ENCODE measurements at regions not wholly inside any gene's neighbourhood (a gene's known extent, or its start where the extent isn't known, plus 50 kb on each side); places are given as distances from the start of the nearest gene placed in this dataset.

- no peak for DNase-seq
These were observed 109.3 kb downstream of the EN1 start for GRCh38 chr2:118738106-118738505.

GRCh38 chr2:118737684-118738083 lies 109.8 kb downstream of the EN1 start:
- no peak for DNase-seq

DNA sequence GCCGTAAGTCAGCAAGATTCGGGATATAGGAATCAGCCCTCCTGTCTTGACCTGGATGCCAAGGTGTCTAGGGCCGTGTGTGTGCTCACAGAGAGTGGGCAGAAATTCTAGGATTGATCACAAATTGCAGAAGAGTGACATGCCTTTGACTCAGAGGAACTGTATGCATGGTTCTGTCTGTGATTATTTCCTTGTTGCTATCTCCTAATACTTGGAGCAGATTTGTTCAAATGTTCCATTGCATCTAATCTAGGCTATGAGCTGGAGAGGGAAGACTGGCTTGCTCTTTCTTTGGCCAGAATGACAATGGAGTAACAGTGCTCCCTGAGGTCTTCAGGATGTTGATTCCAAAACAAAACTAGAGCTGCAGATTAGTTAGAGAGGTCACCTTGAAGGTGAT lies 115.0 kb downstream of the EN1 start:
- DNase-seq: no peak

DNA sequence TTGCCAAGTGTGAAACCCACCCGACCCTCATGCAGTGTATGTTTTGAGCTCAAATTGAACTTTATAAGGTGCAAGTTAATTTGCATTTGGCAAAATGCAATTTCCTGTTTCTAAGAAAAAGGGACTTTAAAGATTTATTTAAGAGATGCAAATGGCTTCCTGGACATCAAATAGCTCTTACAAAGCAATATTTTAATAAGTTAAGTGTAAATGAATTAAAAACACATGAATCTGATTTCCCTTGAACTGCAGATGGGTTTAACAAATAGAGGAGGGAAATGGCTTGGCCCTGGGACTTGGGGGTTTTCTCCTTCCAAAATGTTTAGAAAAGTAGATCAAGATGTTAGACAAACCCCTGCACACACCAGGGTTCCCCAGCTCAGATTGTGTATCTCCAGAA lies 116.0 kb downstream of the EN1 start:
- DNase-seq: no peak

- DNase-seq: no peak
These were observed 117.0 kb downstream of the EN1 start for GRCh38 chr2:118730405-118730804.

DNA sequence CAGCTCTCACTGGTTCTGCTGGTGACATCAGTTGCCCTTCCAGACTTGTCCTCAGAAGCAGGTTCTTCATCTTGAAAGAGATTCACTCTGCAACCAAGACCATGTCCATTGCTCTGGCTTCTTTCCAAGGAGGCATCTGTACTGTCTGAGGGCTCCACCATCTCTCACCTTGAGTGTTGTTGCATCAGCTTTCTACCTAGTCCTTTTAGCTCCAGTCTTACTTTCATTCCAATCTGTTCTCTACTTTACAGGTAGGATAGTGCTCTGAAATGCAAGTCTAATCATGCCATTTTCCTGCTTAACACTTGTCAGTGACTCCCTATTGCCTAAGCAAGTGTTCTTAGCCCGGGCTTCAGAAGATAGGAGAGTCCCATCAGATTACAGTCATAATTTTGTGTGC lies 117.7 kb downstream of the EN1 start:
- no peak for DNase-seq

DNA sequence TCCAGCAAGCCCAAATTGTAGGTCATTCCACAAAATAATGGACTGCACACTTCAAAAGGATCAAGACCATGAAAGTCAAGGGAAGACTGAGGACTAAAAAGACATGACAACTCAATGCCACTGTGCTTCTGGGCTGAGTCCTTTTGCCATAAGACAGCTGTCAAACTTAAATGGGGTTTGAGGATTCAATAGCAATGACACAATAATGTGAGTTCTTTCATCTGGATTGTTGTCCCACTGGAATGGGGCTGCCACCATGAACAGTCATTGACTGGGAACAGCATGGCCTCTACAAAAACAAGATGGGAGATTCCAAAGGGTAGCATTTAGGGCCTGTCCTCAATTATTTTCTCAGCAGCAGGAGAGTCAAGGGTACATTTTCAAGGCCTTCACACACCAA lies 118.5 kb downstream of the EN1 start:
- DNase-seq: no peak

- DNase-seq: no peak
These were observed 120.6 kb downstream of the EN1 start for GRCh38 chr2:118726821-118727220.

- DNase-seq: no peak
These were observed 124.1 kb downstream of the EN1 start for GRCh38 chr2:118723394-118723793.

DNA sequence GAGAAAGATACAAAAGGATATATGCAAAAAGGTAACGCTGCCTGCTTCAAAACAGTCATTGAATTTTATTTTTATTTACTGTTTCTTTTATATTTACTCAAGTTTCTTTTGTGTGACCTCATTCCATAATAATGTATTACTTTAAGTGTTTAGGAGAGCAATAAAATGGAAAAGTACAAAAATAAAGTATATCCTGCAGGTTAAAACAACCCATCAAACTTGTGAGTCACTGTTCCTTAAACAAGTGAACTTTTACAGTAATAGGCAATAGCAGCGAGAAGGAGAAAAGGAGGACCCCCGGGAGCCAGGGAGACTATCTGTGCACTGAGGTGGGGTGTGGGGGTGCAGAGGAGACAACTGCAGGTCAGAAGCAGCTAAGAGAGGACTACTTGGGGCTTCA lies 124.5 kb downstream of the EN1 start:
- no peak for DNase-seq

DNA sequence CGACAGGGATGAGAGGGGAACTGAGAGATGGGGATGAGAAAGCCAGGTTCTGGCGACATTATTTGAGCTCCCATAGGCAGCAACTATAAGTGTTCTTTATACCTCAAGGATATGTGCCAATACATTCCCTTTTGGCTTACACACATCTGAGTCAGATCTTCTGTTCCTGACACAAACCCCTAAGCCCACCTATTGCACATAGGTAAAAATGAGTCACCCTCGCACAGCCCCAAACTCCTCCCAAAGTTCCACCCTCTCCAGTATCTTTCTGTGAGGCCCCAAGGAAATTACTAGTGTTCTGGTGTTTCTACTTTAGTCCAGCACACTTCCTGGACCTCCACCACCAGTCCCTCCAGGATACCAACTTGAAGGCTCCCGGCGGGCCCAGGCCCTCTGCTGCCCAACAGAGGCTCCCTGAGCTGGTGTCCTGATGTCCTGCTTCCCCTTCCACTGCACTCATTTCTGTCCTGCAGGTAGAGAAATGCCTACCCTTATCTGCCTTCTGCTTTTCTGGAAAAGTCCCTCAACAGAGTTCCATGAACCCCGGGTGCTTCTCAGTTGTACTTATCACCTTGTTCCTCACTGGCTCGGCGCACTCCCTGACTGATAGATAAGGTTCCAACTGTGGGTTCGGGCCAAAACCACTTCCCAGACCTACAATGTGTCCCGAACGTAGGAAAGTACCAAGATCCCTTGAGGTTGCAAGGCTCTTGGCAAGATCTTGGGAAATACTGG lies 125.5 kb downstream of the EN1 start:
- DNase-seq: no peak

DNA sequence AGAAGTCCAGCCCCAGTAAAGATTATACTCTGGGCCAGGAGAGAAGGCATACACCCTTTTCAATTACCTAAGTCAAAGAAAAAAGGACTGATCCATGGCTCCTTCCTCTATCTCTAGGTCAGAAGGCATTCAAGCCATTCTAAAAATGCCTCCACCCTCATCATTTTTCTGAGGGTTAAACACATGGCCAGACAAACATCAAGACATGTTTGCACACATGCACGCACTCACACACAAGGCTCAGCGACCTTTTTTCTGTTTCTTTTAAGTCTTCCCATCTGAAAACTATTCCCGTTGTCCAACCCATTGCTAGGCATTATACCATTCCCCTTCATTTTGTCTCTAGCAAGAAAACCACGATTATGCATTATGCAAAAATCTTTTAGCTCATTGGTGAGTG lies 126.6 kb downstream of the EN1 start:
- DNase-seq: no peak

- DNase-seq: no peak
These were observed 128.5 kb downstream of the EN1 start for GRCh38 chr2:118718921-118719320.

DNA sequence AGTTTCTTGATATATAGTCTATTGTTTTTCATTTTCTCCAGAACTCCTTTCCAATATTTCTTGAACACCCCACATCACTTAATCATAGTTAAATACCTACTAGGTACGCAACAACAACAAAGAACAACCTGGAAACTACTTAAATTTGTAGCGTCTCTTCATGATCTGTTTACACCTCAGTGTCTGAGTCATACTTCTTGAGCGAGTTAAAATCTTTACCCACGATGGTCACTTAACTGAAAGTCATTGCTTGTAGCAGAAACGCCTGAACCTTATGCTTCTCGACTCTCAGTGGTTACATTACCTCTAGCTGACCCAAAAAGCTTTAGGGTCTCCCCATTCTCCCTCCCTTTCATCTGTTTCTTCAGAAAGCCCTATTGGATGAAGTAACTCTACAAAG lies 131.3 kb downstream of the EN1 start:
- no peak for DNase-seq

GRCh38 chr2:118714118-118714517 lies 133.3 kb downstream of the EN1 start:
- no peak for DNase-seq

DNA sequence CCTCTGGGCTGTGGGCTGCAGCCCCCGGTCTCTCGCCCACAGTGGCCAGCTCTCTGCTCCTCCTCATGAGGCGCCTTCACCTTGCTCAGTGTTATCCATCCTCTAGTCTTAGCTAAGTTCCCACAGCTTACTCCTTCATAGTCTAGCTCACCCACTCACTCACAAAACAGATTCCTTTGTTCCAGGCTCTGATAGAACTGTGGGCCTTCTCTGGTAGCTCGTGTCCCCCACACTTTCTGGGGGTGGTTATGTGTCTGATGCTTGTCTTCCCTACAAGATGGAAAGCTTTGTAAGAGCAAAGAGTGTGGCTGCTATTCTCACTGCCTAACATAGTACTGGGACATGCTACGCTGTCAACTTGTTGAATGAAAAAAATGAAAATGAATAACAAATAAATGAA lies 135.8 kb downstream of the EN1 start:
- no peak for DNase-seq

GRCh38 chr2:118710481-118710880 lies 137.0 kb downstream of the EN1 start:
- DNase-seq: no peak

GRCh38 chr2:118709786-118710185 lies 137.7 kb downstream of the EN1 start:
- DNase-seq: no peak

DNA sequence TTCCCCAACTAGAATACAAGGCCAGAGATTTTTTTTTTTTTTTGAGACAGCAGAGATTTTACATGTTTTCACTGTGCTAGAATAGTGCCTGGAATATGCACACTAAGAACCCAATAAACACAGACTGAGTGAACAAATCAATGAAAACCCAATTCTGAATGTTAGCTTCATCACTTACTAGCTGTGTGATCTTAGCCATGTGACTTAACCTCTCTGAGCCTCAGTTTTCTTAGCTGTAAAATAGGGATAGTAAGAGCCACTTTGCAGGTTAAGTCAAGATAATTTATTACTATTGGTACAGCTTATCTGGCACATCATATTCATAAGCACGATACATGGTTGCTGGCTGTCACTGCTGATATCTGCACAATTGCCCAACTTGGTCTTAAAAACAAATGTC lies 140.6 kb downstream of the EN1 start:
- DNase-seq: no peak

GRCh38 chr2:118706371-118706770 lies 141.1 kb downstream of the EN1 start:
- DNase-seq: no peak

GRCh38 chr2:118705032-118705431 lies 142.4 kb downstream of the EN1 start:
- no peak for DNase-seq

DNA sequence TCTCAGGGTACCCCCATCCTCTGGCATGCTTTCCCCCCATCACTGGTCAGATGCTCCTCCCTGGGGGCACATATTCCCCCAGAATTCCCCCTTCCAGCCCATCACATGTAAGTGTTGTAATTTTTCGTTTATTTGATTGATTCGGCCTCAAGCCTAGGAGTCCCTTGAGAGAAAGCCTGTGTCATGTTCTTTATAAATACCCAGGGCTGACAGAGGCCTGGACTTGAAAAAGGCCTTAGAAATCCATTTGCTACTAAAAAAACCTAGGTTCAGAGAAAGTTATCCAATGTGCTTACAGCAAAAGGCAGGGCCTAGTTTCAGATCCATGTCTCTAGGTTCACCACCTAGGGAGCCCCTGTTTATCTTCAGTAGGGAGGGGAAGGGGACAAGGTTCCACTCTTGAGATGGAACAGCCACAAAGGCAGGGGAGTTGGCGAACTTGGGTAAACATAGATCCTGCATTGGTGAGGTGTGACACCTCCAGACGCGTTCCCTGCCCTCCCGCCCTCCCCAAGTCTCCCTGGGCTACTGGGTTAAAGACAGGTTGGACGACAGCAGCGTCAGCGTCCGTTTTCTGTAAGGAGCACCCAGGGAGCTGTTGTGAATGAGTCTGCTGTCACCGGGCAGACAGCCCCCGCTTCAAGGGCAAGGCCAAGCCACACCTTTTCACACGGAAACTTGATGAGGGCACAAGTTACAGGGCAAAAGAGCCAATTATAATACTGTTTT lies 147.8 kb downstream of the EN1 start:
- DNase-seq: no peak

DNA sequence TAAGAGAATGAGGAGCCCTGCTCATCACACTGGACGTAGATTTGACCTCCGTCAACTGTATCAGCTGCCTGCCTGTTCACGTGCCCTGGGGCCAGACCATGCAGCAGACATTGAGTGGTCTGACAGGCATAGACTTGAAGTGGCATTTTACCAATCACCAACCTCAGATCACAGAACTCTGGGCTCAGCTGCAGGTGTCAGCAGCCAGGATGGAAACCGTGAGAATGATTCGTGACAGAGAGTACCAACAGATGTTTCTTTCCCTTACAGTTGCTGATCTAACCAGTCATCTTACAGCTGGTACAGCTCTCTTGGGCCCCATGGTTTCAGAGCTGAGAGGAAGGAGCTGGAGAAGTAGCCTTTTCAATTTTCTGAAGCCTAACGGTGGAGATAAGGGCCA lies 148.9 kb downstream of the EN1 start:
- no peak for DNase-seq

- DNase-seq: no peak
These were observed 149.7 kb downstream of the EN1 start for GRCh38 chr2:118697781-118698180.

All from SHP77 treated with DMSO at 0.1 percent for 48 hours (cell line).